Bronchial epithelial cell (primary cell): ENCODE measurements at regions not wholly inside any gene's neighbourhood (a gene's known extent, or its start where the extent isn't known, plus 50 kb on each side); places are given as distances from the start of the nearest gene placed in this dataset.
A peak's percentile ranks its signal among the peaks of the same experiment; 100 is the strongest.

Source experiments
- DNase-seq: peaks from one replicate; pipeline ENCODE4 v3.0.0-alpha.2; 2010; ENCODE audit warnings: low read depth
- FAIRE-seq: peaks from 2 replicates; lab custom pipeline; 2011; peaks lifted over from hg19 to GRCh38; lab: Jason Lieb, UNC
- H3K27me3 ChIP-seq: 2 replicates; pipeline ENCODE4 v1.5.1; 2011; ENCODE audit warnings: low read length; ENCODE audit not compliant: control insufficient read depth, insufficient read depth
- H3K36me3 ChIP-seq: 2 replicates; pipeline ENCODE4 v1.5.1; 2011; ENCODE audit warnings: low read length; ENCODE audit not compliant: control insufficient read depth, insufficient read depth
- H3K4me3 ChIP-seq: 2 replicates; pipeline ENCODE4 v1.5.1; 2011; ENCODE audit warnings: mild to moderate bottlenecking, low read depth, low read length, control low read depth
- TF ChIP-seq, protein P1 (sequence below): IDR thresholded peaks from 2 replicates; pipeline ENCODE4 v1.5.1; 2011; ENCODE audit warnings: mild to moderate bottlenecking, moderate library complexity, low read length, control low read depth, inconsistent platforms; ENCODE audit not compliant: insufficient read depth, severe bottlenecking

DNA sequence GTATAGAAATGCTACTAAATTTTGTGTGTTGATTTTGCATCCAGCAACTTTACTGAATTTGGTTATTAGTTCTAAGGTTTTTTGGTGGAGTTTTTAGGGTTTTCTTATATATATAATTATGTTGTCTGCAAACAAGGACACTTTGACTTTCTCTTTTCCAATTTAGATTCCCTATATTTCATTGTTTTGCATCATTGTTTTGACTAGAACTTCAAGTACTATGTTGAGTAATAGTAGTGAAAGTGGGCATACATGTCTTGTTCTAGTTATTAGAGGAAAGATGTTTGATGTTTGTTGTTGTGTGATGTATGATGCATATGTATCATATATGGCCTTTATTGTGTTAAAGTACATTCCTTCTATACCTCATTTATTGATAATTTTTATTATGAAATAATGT lies 362.3 kb upstream of the PRR16 start:
- H3K4me3 ChIP-seq: no peak overlapping the region
- H3K27me3 ChIP-seq: no peaks in the 10 kb centered on the region
- H3K36me3 ChIP-seq: no peaks in the 10 kb centered on the region
- TF ChIP-seq, protein P1, sequence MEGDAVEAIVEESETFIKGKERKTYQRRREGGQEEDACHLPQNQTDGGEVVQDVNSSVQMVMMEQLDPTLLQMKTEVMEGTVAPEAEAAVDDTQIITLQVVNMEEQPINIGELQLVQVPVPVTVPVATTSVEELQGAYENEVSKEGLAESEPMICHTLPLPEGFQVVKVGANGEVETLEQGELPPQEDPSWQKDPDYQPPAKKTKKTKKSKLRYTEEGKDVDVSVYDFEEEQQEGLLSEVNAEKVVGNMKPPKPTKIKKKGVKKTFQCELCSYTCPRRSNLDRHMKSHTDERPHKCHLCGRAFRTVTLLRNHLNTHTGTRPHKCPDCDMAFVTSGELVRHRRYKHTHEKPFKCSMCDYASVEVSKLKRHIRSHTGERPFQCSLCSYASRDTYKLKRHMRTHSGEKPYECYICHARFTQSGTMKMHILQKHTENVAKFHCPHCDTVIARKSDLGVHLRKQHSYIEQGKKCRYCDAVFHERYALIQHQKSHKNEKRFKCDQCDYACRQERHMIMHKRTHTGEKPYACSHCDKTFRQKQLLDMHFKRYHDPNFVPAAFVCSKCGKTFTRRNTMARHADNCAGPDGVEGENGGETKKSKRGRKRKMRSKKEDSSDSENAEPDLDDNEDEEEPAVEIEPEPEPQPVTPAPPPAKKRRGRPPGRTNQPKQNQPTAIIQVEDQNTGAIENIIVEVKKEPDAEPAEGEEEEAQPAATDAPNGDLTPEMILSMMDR: no peak
- no peak for FAIRE-seq
- no peak for DNase-seq

DNA sequence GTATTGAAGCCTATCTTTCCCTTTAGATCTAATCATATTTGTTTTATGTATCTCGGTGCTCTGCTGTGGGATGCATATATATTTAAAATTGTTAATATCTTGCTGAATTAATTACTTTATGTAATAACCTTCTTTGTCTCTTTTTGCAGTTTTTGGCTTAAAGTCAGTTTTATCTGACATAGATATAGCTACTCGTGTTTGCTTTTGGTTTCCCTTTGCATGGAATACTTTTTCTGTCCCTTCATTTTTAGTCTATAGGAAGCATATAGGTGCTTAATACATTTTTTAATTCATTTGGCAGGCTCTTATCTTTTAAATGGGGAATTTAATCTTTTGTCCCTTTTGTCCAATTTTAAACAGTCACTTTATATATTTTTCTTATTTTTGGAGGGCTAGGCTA lies 360.6 kb upstream of the PRR16 start:
- Histone ChIP-seq H3K4me3 (no peak overlapping the region), H3K27me3 (no peaks in the 10 kb centered on the region), H3K36me3 (no peaks in the 10 kb centered on the region)
- TF ChIP-seq, protein P1: no peak
- FAIRE-seq (no peak), DNase-seq (no peak)

DNA sequence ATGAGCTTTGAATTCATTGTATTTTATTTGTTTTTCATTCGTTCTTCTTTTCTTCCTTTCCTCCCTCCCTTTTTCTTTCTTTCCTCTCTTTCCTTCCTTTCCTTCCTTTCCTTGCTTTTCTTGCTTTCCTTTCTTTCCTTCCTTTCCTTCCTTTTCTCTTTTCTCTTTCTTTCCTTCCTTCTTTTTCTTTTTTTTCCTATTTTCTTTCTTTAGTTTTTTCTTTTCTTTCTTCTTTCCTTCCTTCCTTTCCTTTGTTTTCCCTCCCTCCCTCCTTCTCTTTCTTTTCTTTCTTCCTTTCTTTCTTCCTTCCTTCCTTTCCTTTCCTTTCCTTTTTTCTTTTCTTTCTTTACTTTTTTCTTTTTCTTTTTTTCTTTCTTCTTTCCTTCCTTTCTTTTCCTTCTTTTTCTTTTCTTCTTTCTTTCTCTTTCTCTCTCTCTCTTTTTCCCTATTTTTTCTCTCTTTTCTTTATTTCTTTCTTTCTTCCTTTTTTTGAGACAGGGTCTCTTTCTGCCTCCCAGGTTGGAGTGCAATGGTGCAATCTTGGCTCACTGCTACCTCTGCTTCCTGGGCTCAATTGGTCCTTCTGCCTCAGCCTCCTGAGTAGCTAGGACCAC lies 357.1 kb upstream of the PRR16 start:
- TF ChIP-seq, protein P1: no peak
- no peak overlapping the region for H3K4me3 ChIP-seq
- DNase-seq: no peak
- FAIRE-seq: no peak
- no peaks in the 10 kb centered on the region for H3K27me3 ChIP-seq
- H3K36me3 ChIP-seq: no peaks in the 10 kb centered on the region

DNA sequence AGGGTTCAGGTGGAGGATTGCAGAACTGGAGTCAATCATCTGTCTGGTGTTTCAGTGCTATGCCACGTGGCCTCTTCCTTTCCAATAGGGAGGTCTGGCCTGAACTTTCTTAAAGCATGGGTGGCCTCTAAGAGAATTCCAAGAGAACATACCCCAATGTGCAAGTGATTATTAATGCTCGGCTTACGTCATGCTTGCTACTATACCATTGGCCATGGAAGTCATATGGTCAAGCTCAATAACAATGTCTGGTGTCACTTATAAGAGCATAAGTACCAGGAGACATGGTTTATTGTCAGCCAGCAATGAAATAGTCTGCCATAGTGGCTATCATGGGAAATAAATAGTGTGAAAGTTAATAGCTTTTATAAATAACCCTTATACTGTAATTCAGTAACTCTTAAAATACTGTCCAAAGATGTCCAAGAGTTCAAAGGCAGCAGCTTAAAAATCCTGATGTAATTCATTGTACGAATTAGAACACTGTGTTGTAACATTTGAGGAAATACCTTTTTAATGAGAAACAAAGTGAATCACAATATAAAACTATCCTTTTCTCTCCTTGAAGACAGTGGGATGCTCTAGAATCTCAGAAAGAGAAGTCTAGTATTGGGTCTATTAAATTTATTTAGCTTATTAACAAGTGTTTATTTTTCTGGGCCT lies 355.4 kb upstream of the PRR16 start:
- Histone ChIP-seq H3K27me3 (no peaks in the 10 kb centered on the region), H3K4me3 (no peak overlapping the region), H3K36me3 (no peaks in the 10 kb centered on the region)
- FAIRE-seq (no peak), DNase-seq (peak; percentile 55)
- TF ChIP-seq, protein P1: no peak

DNA sequence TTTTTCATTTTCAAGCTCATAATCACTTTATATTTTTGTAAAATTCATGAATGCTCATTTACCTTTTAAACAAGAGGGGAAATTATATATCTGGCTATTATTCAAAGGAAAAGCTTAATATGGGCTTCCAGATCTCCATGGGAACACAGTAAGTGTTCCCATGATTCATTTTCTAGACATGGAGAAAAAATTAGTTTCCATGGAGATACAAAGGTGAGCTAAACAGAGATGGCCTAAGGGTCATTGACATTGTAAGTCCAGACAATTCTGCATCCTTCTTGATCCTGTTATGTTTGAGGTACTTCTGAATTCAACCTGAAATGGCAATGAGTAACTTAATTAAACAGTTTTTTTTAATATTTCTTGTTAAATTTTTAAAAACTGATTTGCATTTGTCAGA lies 341.4 kb upstream of the PRR16 start:
- Histone ChIP-seq H3K36me3 (no peaks in the 10 kb centered on the region), H3K27me3 (no peaks in the 10 kb centered on the region), H3K4me3 (no peak overlapping the region)
- DNase-seq (no peak), FAIRE-seq (no peak)
- TF ChIP-seq, protein P1: no peak
